ENCODE measurements at regions not wholly inside any gene's neighbourhood (a gene's known extent, or its start where the extent isn't known, plus 50 kb on each side); places are given as distances from the start of the nearest gene placed in this dataset.

DNA sequence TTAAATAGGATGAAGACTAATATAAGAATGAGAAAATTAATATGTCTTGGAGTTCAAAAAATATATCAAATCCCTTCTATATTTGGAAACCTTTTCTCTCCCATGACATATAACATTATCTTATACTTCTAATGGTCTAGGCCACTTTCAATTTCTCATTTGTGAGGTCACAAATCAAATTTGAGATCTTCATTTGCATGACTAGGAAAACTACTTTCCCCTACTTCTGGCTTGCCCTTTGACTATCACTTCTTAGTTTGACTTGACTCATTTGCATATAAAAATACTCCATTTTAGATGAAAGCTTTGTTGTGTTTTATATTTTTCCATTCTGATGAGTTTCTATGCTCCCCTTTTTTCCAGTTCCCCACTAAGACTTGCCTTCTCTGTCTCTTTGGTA is 598.6 kb upstream of the TBL1XR1 start:
- TF ChIP-seq, protein P1, sequence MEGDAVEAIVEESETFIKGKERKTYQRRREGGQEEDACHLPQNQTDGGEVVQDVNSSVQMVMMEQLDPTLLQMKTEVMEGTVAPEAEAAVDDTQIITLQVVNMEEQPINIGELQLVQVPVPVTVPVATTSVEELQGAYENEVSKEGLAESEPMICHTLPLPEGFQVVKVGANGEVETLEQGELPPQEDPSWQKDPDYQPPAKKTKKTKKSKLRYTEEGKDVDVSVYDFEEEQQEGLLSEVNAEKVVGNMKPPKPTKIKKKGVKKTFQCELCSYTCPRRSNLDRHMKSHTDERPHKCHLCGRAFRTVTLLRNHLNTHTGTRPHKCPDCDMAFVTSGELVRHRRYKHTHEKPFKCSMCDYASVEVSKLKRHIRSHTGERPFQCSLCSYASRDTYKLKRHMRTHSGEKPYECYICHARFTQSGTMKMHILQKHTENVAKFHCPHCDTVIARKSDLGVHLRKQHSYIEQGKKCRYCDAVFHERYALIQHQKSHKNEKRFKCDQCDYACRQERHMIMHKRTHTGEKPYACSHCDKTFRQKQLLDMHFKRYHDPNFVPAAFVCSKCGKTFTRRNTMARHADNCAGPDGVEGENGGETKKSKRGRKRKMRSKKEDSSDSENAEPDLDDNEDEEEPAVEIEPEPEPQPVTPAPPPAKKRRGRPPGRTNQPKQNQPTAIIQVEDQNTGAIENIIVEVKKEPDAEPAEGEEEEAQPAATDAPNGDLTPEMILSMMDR (IDR thresholded peaks at IDR 0.05 in 4 of 5, conservative IDR thresholded peaks at IDR 0.05 in 1 of 5), result no peak
- TF ChIP-seq POLR2A (IDR thresholded peaks at IDR 0.05), result no peak
